GM18502 (cell line): ENCODE measurements at regions not wholly inside any gene's neighbourhood (a gene's known extent, or its start where the extent isn't known, plus 50 kb on each side); places are given as distances from the start of the nearest gene placed in this dataset.
A peak's percentile ranks its signal among the peaks of the same experiment; 100 is the strongest.

Experiments used
- ATAC-seq: cut with Tn5 transposase; IDR thresholded peaks from one replicate; pipeline ENCODE4 v1.9.1; 2021; ENCODE audit warnings: mild to moderate bottlenecking; ENCODE audit not compliant: unreplicated experiment, poor library complexity

DNA sequence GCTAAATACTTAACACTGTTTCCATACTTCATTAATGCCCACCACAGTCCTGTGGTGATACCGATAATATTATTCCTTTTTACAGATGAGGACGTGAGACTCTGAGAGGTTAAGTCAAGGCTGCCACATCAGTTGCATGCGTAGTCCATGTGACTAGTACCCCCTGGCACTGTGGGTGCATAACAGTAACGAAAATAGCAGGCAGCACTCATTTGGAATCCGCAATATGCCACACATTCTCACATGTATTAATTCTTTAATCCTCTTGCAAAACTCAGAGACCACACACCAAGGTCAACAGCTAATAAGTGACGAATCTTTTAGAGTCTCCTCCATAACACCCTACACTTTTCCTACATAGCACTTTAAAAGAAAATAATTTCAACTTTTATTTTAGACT lies 99.5 kb upstream of the HABP2 start:
- no peak for ATAC-seq

DNA sequence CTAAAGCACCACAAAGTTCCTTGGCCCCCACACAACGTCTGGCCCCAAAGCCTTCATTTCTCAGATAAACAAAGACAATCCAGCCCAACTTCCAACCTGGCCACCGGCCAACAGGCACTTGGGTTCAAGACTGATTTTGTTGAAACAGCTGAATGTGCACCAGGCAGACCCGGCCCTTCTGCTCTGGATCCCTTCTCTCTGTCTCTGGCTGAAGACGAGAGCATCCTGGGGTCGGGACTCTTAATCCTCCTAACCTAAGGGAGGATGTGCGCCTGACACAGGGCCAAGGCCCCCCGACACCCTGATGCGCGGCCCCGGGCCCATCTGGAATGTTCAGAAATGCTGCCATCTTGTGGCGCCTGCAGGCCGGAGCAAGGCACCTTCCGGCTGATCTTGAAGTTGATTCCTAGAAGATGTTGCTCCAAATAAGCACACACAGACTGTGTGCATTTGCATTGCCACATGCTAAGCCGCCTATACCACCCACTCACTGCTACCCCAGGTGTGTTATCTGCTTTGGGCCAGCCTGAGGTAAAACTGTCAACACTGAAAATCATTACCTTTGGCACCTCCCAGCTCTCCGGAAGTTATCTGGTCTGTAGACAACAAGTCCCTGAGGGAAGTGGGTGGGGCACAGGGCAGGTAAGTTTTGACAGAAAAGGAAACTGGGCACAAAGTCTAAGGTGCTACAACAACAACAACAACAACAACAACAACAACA lies 98.4 kb upstream of the HABP2 start:
- ATAC-seq = peak; percentile 54

DNA sequence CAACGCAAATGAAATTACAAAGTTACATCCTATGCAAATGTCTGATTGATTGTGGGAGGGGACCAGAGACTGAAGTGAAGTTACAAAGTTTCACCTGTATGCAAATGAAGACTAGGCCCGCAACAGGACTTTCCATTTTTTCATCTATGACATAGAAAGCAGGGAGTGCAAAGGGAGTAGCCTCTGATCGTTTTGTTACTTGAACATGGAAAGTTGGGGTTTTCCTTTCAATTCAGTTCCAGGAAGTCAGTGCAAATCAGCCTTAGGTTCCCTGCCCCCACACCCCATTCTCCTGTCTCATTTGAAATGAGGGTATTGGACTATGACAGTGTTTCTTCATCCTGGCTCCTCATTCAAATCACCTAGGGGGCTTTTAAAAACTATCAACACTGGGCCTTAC lies 96.9 kb upstream of the HABP2 start:
- ATAC-seq = no peak

DNA sequence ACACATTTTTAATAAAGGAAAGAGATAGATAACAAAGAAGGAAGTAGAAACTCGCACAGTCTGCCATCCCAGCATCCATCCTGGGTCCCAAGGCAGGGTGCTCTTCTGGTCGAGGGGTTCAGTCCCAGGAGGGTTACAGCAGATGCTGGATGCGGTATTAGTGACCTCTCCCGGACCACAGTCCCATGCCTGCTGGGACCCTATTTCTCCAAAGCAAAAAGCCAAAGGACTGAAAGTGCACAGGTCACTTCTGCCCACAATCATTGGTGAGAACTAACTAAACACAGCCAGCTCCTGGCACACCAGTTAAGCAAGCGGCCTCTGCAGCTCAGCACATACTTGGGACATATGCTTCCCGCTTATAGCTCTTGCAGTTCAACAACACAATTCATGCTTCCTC lies 96.1 kb upstream of the HABP2 start:
- no peak for ATAC-seq

DNA sequence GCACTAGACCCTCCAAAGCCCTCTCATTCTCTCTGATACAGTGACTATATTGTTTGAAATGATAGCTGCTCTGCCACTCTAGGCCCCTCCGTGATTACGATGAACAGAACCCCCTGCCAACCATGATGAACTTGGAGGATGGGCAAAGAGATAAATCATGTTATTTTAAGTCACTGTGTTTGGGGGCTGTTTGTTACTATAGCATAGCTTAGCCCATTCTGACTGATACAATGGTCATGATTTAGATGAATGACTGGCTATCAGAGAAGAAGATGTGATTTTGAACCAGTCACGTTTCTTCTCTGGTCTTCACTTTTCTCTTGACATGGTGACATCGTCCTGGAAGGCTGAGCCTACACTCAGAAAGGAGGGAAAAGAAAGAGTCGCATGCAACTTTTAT lies 95.4 kb upstream of the HABP2 start:
- no peak for ATAC-seq

DNA sequence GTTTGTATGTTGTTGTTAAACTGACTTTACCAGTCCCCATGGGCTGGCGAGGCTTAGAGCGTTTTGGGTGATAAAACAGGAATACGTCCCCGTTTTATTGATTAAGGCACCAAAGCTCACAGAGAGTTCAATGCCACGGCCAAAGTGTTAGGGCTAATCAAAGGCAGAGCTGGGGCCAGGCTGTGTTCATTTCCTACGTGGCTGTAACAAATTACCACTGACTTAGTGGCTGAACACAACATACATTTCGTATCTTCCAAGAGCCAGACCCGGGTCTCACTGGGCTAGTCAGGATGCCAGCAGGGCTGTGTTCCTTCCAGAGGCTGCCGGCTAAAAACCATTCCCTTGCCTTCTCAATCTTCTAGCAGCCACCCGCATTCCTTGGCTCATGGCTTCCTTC lies 94.4 kb upstream of the HABP2 start:
- no peak for ATAC-seq

DNA sequence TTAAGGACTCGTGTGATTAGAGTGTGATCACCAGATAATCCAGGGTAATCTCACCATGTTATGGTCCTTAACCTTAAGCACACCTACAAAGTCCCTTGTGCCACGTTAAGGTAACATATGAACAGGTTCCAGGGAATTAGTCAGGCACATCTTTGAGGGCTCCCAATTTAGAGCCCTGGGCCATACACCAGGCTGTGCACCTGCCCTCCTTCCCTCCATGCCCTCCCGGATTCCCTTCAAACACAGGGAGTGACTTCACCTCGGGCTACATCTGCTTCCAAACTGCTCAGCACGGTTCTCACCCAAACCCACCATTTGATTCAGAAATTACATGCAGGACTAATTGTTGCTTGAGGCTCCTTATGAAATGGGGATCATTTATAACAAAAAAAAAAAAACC lies 93.9 kb upstream of the HABP2 start:
- ATAC-seq = no peak

DNA sequence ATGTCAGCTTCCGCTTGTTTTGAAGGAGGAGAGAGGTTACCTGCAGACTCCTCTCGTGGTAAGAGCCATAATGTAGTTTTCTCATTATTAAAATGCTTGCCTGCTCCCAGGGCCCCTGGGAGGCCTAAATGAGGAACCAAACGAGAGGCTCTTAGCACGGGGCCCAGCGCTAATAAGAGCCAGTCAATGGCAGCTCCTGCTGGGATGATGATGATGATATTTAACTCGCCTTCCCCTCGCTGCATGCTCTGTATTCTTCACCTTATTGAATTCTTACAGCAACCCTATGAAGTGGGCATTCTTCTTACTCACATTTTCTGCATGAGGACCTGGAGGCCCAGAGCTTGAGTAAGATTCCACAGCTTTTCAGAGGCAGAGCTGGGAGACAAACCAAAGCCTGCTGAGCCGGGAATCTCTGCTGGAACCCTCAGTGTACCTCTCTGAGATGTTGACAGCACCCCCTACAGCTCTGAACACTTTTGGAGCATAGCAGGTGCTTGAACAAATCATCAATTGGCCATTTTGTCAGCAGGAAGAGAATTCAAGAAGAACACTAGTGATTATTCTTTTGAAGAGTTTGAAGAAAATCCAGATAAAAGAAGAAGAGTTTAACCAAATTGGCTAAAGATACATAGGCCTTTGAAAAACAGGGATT lies 93.1 kb upstream of the HABP2 start:
- ATAC-seq = no peak

DNA sequence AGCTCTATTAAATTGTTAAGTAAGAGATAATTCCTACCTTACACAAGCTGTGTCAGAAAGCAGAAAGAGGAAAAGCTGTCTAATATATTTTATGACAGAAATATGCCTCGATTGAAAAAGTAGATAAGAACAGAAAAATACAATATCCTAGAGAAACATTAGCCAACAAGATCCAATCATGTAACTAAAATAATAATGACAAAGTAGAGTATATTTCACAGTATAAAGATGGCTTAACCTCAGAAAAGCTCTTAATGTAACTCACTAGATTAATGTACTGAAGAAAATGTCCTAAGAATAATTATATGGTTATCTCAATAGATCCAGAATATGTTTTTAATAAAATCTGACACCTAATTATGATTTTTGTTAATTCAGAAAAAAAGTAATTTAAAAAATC lies 89.8 kb upstream of the HABP2 start:
- ATAC-seq = no peak

DNA sequence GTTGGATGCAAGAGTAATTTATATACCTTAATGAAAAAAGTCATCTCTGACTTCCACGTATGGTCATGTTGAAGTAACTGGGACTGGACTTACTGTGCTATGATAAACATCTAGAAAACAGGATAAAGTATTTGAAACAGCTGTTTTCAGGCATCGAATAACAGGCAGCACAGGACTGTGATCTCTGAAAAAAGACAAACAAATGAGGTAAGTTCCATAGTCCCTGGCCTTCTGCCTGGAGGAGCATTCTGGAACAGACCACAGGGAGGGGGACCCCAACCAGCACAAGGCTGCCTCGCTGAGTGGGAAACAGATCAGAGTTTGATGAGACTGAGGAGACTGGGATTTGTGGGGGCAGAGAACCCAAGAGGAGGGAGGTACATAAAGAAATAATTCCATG lies 89.1 kb upstream of the HABP2 start:
- ATAC-seq = no peak

DNA sequence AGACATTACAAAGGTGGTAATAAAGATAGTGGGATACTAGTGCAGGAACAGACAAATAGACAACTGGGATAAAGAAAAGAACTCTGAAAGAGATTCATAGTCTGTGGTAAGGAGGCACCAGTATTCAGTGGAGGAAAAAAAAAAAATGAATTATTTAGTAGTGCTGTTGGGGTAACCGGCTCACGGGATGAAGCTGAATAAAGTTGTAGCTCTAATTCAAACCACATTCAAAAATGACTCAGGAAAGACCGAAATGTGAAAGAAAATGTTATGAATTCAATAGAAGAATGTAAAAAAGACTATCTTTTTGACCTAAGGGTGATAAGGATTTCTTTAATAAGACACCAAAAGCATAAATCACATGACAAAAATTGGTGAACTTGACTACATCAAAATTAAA lies 83.1 kb upstream of the HABP2 start:
- ATAC-seq = no peak

DNA sequence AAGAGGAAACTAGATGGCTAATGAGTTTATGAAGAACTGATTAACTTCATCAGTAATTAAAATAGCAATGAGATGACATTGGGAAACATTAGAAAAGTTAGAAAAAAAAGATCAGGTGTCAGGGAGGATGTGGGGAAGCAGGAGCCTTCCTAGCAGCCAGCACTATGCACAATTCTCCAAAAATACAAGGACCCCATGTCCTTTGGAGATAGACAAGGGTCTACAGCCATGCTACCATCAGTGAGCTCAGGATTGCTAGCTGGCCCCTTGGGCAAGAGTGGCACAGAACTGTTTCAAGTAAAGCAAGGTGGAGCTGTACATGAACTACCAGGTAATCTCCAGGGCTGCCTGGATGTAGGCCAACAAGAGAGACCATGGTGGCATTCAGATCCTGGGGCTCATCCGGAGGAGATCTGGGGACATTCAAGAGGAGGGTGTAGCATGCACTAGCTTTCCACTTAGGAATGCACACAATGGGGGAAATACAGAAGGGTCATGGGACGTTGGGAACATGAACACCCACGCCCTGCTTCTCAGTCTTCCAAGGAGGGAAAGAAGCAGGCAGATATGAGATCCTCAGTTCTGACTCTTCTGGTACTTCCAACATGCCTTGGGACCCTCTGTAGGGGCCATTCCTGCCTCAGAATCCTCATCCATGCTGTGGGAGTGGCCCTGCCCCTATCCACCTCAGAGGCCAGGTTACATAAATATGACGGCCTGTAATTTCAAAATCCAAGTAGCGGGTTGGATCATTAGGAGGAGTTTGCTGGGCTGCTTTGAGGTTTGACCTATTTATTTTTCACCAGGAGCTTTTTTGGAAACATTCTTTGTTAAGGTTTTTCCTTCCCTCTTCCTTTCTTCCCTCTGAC lies 82.2 kb upstream of the HABP2 start:
- ATAC-seq = no peak

DNA sequence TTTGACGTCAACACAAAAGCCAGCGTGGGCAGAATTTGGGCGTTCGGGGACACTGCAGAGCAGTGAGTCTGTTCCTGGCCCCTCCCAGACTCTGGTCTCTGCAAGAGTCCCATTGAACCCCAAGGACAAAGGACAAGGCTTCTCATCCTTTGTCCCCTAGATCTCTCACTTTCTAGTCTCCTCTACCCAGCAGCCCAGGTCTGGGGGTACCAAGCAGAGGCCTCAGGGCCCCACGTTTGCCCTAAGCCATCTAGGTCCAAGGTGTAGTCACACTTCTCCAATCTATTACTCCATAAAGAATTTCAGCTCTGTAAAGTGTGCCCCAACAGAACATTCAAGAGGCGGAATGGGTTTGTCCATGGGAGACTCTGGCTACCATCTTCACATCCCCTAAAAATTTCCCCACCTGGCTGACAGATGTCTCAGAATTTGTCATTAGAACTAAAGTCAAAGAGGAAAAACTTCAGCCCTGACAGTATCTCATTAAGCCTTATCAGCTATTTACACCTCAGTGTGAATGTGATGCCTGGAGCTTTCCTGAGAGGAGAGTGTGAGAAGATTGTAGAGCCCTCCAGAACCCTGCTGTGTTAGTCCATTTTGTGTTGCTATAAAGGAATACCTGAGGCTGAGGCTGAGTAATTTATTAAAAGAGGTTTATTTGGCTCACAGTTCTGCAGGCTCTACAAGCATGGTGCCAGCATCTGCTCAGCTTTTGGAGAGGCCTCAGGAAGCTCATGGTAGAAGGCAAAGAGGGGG lies 81.4 kb upstream of the HABP2 start:
- no peak for ATAC-seq

DNA sequence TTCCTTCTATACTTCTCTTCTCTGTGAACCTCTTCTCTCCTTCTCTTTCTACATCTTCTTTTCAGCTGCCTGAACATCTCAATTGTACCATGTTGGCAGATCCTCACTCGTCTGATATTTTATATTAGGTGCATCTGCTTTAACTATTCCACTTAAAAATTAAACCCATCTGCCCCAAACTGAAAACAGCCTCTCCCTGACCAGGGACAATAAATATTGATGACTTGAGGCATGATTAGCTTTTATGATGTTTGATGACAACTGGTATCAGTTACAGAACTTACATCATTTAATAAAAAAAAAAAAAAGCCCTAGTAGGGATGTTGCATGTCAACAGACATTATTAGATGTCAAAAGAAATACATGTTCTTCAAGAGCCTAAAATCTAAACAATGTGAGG lies 79.8 kb upstream of the HABP2 start:
- no peak for ATAC-seq

DNA sequence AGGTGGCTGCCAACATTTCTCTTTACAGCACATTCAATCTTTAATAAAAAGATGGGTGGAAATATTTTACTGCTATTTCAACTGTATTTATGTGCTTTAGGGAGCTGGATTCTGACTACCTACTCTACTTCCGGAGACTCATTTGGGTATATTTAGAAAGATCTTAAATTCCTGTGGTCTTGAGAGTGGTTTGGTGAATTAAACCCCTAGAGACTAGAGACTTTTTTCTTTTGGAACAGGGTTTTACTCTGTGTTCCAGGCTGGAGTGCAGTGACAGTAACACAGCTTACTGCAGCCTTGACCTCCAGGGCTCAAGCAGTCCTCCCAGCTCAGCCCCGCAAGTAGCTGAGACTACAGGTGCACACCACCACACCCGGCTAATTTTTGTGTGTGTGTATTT lies 79.0 kb upstream of the HABP2 start:
- ATAC-seq = no peak

DNA sequence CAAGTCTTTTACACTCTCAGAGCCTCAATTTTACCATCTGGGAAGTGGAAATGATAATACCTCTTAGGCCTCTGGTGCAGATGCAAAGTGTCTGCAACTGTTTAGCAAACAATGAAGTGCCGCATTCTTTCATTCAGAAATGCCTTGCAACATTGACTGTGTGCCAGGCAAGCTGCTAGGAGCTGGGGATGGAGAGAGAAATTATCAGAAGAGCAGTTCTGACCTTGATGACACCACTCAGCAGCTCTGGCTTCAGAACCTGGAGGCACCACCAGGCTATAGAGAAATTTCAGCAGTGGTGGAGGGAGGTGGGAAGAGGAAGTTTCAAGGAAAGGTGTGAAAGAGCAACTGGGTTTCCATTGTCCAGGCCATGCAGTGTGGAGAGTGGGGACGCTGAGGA lies 78.1 kb upstream of the HABP2 start:
- ATAC-seq = no peak

DNA sequence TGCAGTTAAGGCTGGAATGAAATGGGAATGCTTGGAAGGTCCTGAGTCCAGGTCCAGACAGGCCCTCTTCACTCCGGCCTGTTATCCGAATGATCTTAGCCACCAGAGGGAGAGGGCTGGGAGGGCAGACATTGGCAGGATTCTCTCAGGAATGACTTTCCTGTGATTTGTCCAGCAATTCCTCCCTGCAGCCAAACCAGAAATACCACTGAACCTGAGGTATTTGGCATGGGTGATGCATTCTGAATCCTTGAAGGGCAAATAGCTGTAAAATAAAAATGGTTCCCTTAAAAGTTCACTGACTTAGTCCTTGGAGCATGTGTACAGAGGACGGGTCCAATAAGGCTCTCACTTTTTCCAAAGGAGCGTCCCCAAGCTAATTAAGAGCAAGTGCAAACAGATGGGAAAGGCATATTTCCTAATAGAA lies 77.5 kb upstream of the HABP2 start:
- ATAC-seq = no peak

DNA sequence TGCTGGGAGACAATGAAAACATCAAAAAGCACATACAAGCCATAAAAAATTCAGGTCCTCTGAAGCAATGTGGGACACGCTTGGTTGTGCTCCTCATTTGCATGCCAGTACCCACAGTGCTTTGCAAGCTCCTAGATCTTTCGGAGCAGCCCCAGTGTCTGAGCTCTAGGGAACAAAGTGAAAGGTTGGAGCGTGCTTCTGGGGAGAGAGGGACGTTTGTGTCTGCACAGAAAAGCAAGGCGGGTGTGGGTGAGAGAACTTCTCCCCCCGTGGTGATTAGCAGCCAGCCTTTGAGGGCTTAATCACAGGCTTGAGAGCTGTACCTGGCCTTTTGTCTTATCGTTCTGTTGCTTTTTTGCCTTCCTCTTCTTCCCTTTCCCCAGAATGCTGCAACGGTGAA lies 76.7 kb upstream of the HABP2 start:
- ATAC-seq = no peak

DNA sequence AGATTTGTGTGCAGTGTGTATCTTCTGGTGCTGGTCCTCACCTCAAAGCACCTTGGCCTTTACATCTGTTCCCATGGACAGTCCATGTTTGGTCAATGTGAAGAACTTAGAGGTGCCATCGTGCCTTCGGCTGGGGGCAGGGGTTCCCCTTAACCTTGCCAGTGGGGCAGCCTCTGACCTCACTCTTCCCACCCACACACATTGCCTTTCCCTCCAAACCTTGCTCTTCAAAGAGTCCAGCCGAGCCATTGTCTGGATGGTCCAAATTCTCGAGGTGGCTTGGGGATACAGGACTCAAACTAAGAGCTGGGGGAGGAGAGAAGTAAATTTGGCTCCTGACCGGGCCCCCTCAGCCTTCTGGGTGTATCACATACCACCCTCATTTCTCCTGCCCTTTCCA lies 76.2 kb upstream of the HABP2 start:
- ATAC-seq = no peak

DNA sequence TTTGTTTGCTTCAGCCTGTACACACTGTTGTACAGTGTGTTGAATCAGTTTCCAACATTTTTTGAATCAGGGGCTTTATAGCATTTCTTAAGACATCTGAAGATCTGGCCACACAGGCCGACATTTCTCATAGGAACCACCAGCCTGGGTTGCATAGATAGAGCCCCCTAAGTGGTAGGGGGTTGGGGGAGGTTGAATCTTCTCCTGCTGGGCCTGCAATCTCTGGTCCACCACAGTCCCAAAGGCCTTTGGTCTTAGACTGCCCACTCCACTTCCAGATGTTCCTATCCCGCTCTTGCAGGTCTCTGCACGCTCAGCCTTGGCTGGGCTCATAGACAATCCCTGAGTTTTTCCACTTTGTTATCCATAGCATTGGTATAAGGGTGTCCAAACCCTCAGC lies 75.4 kb upstream of the HABP2 start:
- no peak for ATAC-seq
